ENCODE measurements at regions not wholly inside any gene's neighbourhood (a gene's known extent, or its start where the extent isn't known, plus 50 kb on each side); places are given as distances from the start of the nearest gene placed in this dataset.
"Not testable (repeated sequence)": the region's sequence is repeated elsewhere in the genome, so short reads cannot be mapped to it uniquely, and the experiment has no call there.

DNA sequence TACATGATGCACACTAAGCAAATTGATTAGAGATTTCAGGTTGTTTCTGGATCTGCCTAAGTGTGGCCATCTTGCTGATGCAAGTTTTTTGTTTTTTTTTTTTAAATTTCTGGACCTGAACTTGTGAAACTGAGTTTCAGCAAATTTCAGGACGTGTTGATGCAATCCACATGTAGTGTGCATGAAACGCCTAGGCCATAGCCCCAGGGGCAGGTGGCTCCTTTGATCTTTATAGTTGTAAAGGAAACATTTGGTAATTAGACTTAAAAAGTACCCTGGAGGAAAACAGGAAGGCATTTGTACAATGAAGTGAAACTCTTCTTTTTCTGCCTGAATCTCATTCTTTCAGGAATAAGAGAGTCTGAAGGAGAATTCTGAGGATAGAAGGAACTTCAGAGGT is 162.2 kb upstream of the LHX8 start:
- H3K27me3 ChIP-seq: no peaks in the 10 kb centered on the region
- no peaks in the 10 kb centered on the region for H3K36me3 ChIP-seq
- no peak for DNase-seq (ENCODE audit: extremely low spot score in 2 of 2)
- H3K9me3 ChIP-seq: no peaks in the 10 kb centered on the region
- intact Hi-C loops (cut with DNase I): no loop called here
- no peak for TF ChIP-seq POLR2A (IDR thresholded peaks at IDR 0.05)
- TF ChIP-seq, protein P1, sequence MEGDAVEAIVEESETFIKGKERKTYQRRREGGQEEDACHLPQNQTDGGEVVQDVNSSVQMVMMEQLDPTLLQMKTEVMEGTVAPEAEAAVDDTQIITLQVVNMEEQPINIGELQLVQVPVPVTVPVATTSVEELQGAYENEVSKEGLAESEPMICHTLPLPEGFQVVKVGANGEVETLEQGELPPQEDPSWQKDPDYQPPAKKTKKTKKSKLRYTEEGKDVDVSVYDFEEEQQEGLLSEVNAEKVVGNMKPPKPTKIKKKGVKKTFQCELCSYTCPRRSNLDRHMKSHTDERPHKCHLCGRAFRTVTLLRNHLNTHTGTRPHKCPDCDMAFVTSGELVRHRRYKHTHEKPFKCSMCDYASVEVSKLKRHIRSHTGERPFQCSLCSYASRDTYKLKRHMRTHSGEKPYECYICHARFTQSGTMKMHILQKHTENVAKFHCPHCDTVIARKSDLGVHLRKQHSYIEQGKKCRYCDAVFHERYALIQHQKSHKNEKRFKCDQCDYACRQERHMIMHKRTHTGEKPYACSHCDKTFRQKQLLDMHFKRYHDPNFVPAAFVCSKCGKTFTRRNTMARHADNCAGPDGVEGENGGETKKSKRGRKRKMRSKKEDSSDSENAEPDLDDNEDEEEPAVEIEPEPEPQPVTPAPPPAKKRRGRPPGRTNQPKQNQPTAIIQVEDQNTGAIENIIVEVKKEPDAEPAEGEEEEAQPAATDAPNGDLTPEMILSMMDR (IDR thresholded peaks at IDR 0.05): no peak
- TF ChIP-seq POLR2AphosphoS5 (IDR thresholded peaks at IDR 0.05; ENCODE audit: insufficient read depth in 1 of 2, low read depth in 1 of 2): no peak
- H3K27ac ChIP-seq: no peak overlapping the region
- H3K4me3 ChIP-seq: no peak overlapping the region
- no peaks in the 10 kb centered on the region for H3K4me1 ChIP-seq

DNA sequence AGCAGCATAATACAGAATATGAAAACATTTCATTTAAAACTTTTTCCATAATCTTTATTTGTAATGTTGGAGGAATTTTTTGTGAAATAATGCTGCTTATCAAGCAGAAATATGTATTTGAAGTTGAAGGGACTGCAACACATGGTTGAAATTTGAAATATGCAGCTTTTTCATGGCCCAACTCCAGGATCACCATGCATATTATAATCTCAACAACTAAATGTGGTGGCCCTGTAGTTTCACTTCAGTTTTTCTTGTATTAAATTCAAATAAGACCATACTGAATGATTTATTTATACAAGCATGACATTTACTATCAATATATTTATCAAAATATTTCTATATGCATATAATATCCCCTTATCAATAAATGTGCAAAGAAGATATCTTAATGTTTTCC is 157.7 kb upstream of the LHX8 start:
- Histone ChIP-seq H3K4me3 (no peak overlapping the region), H3K9me3 (no peaks in the 10 kb centered on the region), H3K4me1 (no peaks in the 10 kb centered on the region), H3K27ac (no peak overlapping the region), H3K36me3 (no peaks in the 10 kb centered on the region), H3K27me3 (no peaks in the 10 kb centered on the region)
- TF ChIP-seq POLR2AphosphoS5 (IDR thresholded peaks at IDR 0.05; ENCODE audit: insufficient read depth in 1 of 2, low read depth in 1 of 2) (no peak), POLR2A (IDR thresholded peaks at IDR 0.05) (no peak)
- TF ChIP-seq, protein P1 (IDR thresholded peaks at IDR 0.05): no peak
- no peak for DNase-seq (ENCODE audit: extremely low spot score in 2 of 2)
- intact Hi-C loops (cut with DNase I): no loop called here

DNA sequence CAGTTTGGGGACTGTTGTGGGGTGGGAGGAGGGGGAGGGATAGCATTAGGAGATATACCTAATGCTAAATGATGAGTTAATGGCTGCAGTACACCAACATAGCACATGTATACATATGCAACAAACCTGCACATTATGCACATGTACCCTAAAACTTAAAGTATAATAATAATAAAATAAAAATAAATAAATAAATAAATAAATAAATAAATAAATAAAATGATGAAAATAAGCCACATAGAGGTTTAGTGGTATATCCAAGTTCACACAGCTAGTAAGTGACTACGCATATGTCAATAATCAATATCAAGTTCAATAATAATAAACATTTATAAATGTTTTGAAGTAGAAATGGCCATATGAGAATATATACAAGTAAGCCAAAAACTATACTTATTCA is 141.7 kb upstream of the LHX8 start:
- DNase-seq (ENCODE audit: extremely low spot score in 2 of 2); H3K9me3 ChIP-seq; intact Hi-C loops (cut with DNase I); H3K27ac ChIP-seq; H3K4me1 ChIP-seq; H3K36me3 ChIP-seq; H3K27me3 ChIP-seq; H3K4me3 ChIP-seq: not testable (repeated sequence)

DNA sequence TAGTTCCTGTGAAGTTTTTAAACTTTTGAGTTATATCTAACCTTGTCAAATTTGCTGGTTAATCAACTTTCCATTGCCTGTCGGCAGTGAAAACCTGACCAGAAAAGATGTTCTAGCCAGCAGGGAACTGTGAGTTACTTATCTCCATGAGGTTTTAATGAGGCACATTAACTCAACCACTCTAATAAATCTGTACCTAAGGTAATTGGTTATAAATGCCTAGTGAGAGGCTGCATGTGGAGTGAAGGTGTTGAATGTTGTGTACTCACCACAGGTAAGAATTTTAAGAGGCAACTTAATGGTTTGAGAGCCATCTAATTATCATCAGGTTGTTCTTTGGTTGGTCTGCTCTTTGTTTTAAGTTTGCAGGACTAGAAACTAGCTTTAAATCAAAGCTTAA is 138.4 kb upstream of the LHX8 start:
- H3K27me3 ChIP-seq: no peaks in the 10 kb centered on the region
- DNase-seq (ENCODE audit: extremely low spot score in 2 of 2): no peak
- intact Hi-C loops (cut with DNase I): no loop called here
- no peak overlapping the region for H3K27ac ChIP-seq
- TF ChIP-seq, protein P1 (IDR thresholded peaks at IDR 0.05): no peak
- no peak for TF ChIP-seq POLR2A (IDR thresholded peaks at IDR 0.05)
- TF ChIP-seq POLR2AphosphoS5 (IDR thresholded peaks at IDR 0.05; ENCODE audit: insufficient read depth in 1 of 2, low read depth in 1 of 2): no peak
- no peaks in the 10 kb centered on the region for H3K4me1 ChIP-seq
- H3K9me3 ChIP-seq: no peaks in the 10 kb centered on the region
- H3K4me3 ChIP-seq: no peak overlapping the region
- H3K36me3 ChIP-seq: no peaks in the 10 kb centered on the region

DNA sequence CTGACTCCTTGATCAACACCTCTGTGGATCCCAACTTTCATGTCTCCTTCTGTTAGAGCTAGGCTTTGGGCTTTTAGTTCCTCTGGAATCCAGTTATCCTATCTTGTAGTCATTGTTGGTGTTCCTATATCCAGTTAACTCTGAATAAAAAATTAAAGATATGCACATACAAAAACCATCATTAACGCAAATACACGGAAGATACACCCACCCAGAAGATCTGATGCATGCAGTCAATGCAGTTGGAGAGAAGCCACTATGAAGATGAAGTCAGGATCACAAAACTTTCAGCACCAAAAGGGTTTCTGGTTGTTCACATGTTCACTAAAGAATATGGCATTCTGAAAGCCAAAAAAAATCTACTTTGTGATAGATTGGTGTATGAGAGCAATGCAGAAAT is 123.6 kb upstream of the LHX8 start:
- intact Hi-C loops (cut with DNase I): no loop called here
- TF ChIP-seq, protein P1 (IDR thresholded peaks at IDR 0.05): no peak
- no peak for TF ChIP-seq POLR2AphosphoS5 (IDR thresholded peaks at IDR 0.05; ENCODE audit: insufficient read depth in 1 of 2, low read depth in 1 of 2)
- no peak for TF ChIP-seq POLR2A (IDR thresholded peaks at IDR 0.05)
- no peak overlapping the region for H3K27ac ChIP-seq

DNA sequence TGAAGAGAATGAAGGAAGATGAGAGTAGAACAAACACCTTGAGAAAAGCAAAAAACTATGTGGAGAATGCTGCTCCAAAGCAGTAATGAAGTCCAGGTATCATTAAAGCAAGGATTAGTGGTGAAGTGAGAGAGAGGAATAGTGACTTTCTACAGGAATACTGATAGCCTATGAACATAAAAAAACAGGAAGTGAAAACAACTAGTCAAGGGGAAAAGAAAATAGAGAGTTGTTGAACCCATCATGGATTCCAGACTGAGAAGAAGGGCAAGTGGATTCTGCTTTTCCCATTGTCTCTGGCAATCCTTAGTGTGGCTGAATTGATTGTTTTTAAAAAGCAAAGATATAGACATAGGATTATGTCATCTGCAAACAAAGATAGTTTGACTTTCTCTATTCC is 119.9 kb upstream of the LHX8 start:
- no peaks in the 10 kb centered on the region for H3K9me3 ChIP-seq
- no peaks in the 10 kb centered on the region for H3K36me3 ChIP-seq
- no peak overlapping the region for H3K4me3 ChIP-seq
- no peak overlapping the region for H3K27ac ChIP-seq
- TF ChIP-seq POLR2A (IDR thresholded peaks at IDR 0.05) (no peak), POLR2AphosphoS5 (IDR thresholded peaks at IDR 0.05; ENCODE audit: insufficient read depth in 1 of 2, low read depth in 1 of 2) (no peak)
- TF ChIP-seq, protein P1 (IDR thresholded peaks at IDR 0.05): no peak
- intact Hi-C loops (cut with DNase I): no loop called here
- H3K4me1 ChIP-seq: no peaks in the 10 kb centered on the region
- no peak for DNase-seq (ENCODE audit: extremely low spot score in 2 of 2)
- H3K27me3 ChIP-seq: no peaks in the 10 kb centered on the region

More for the DNA sequence above, 123.6 kb upstream of the LHX8 start:
- H3K4me1 ChIP-seq: no peaks in the 10 kb centered on the region
- no peaks in the 10 kb centered on the region for H3K36me3 ChIP-seq
- H3K27me3 ChIP-seq: no peaks in the 10 kb centered on the region
- H3K9me3 ChIP-seq: no peaks in the 10 kb centered on the region
- no peak overlapping the region for H3K4me3 ChIP-seq
- DNase-seq (ENCODE audit: extremely low spot score in 2 of 2): no peak
